AG04450 (cell line): ENCODE measurements at regions not wholly inside any gene's neighbourhood (a gene's known extent, or its start where the extent isn't known, plus 50 kb on each side); places are given as distances from the start of the nearest gene placed in this dataset.

Source experiments
- CTCF ChIA-PET: fragments of 300-600, 350-600 bp; formaldehyde crosslinking; extraction: SDS; loops from one replicate; lab custom pipeline; 2022; ENCODE audit warnings: antibody characterized with exemption, inconsistent platforms; lab: Charles Lee
- POLR2A ChIA-PET: fragments of 350-600 bp; formaldehyde crosslinking; extraction: SDS; loops from one replicate; lab custom pipeline; 2021; ENCODE audit warnings: antibody characterized with exemption, inconsistent platforms; lab: Yijun Ruan, JAX
- DNase-seq: peaks from one replicate; pipeline ENCODE4 v3.0.0-alpha.2; 2011; ENCODE audit warnings: low read depth, low spot score
- H3K27ac ChIP-seq: one replicate; pipeline ENCODE4 v1.5.1; 2012; ENCODE audit warnings: low read depth, low read length, control low read depth
- H3K27me3 ChIP-seq: one replicate; pipeline ENCODE4 v1.6.0; 2012; ENCODE audit warnings: low read length; ENCODE audit not compliant: control insufficient read depth, insufficient read depth
- H3K4me3 ChIP-seq: 2 replicates; pipeline ENCODE4 v1.5.1; 2011; ENCODE audit warnings: mild to moderate bottlenecking, low read depth, low read length, control low read depth
- H3K9me3 ChIP-seq: 2 replicates; pipeline ENCODE4 v1.5.1; 2012; ENCODE audit warnings: low read length; ENCODE audit not compliant: control insufficient read depth, insufficient read depth
- CTCF ChIP-seq: IDR thresholded peaks from 2 replicates; pipeline ENCODE4 v1.5.1; 2011; ENCODE audit warnings: low read depth, low read length, control low read depth, inconsistent platforms

GRCh38 chr3:72574144-72574543, 274.1 kb downstream of the SHQ1 start:
- no peak for DNase-seq
- POLR2A ChIA-PET: no interaction called here
- Histone ChIP-seq H3K27ac (no peak overlapping the region), H3K4me3 (no peak overlapping the region), H3K27me3 (peaks cover 4% of the 10 kb centered on the region), H3K9me3 (peaks cover 3% of the 10 kb centered on the region; the same call in 1 of the 2 replicates)
- TF ChIP-seq CTCF: no peak
- CTCF ChIA-PET: no interaction called here

GRCh38 chr3:72573051-72573450, 275.2 kb downstream of the SHQ1 start:
- POLR2A ChIA-PET: no interaction called here
- no peak for TF ChIP-seq CTCF
- no peak overlapping the region for H3K27ac ChIP-seq
- no peak for DNase-seq
- H3K9me3 ChIP-seq: peaks cover 3% of the 10 kb centered on the region; the same call in 1 of the 2 replicates
- CTCF ChIA-PET: no interaction called here
- H3K4me3 ChIP-seq: no peak overlapping the region
- peaks cover 4% of the 10 kb centered on the region for H3K27me3 ChIP-seq

- DNase-seq: no peak
- Histone ChIP-seq H3K27me3 (peaks cover 4% of the 10 kb centered on the region), H3K9me3 (peaks cover 3% of the 10 kb centered on the region; the same call in 1 of the 2 replicates), H3K27ac (no peak overlapping the region), H3K4me3 (no peak overlapping the region)
- ChIA-PET POLR2A (no interaction called here), CTCF (no interaction called here)
- no peak for TF ChIP-seq CTCF
Observed at GRCh38 chr3:72572489-72573007, 275.7 kb downstream of the SHQ1 start.

- POLR2A ChIA-PET: no interaction called here
- no peak overlapping the region for H3K4me3 ChIP-seq
- TF ChIP-seq CTCF: no peak
- peaks cover 4% of the 10 kb centered on the region for H3K27me3 ChIP-seq
- no peak overlapping the region for H3K27ac ChIP-seq
- H3K9me3 ChIP-seq: peaks cover 3% of the 10 kb centered on the region; the same call in 1 of the 2 replicates
- no peak for DNase-seq
- CTCF ChIA-PET: no interaction called here
Observed at GRCh38 chr3:72571638-72572114, 276.6 kb downstream of the SHQ1 start.

- Histone ChIP-seq H3K4me3 (no peak overlapping the region), H3K27ac (no peak overlapping the region), H3K9me3 (peaks cover 3% of the 10 kb centered on the region; the same call in 1 of the 2 replicates), H3K27me3 (peaks cover 6% of the 10 kb centered on the region)
- TF ChIP-seq CTCF: no peak
- CTCF ChIA-PET: interaction anchor here (0.6 kb wide), 1 partner anchor 59 kb away, joined by 4 read pairs; no protein-coding TSS in a partner anchor
- POLR2A ChIA-PET: no interaction called here
- no peak for DNase-seq
Observed at GRCh38 chr3:72571052-72571451, 277.2 kb downstream of the SHQ1 start.
